GM12892 (cell line): ENCODE measurements at regions not wholly inside any gene's neighbourhood (a gene's known extent, or its start where the extent isn't known, plus 50 kb on each side); places are given as distances from the start of the nearest gene placed in this dataset.

Experiments
- POLR2A ChIP-seq: IDR thresholded peaks from 2 replicates; pipeline ENCODE4 v1.6.1; 2011; ENCODE audit warnings: low read depth, low read length, control low read depth
- POLR2AphosphoS5 ChIP-seq: IDR thresholded peaks from 2 replicates; pipeline ENCODE4 v1.6.1; 2011; ENCODE audit warnings: low read depth, low read length, control low read depth
- TAF1 ChIP-seq: IDR thresholded peaks from 2 replicates; pipeline ENCODE4 v1.6.1; 2011; ENCODE audit warnings: low read depth, mild to moderate bottlenecking, control low read depth, low read length, borderline replicate concordance

DNA sequence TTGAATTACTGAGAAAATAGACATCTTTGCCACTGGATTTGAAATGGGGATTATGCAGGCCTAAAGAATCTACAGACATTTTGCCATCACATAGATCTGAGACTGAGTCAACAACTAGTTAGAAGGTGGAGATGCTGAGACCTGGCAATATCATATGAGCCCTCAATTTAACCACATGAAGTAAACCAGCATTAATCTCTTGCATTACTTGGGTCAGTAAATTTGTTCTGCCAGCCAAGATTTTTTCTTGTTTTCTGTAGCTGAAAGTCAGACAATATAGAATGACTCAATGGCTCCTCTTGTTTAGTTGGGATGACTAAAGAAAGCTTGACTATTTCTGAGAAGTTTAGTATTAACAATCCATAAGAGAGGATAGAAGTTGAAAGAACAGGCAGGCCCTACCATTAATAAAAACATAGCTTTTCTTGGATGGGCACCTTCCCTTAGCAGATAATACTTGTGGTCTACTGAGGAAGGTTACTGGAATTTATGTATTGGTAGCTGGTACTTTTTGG lies 396.7 kb upstream of the SORCS1 start:
- TF ChIP-seq POLR2AphosphoS5 (no peak), POLR2A (no peak), TAF1 (no peak)
